ENCODE measurements at regions not wholly inside any gene's neighbourhood (a gene's known extent, or its start where the extent isn't known, plus 50 kb on each side); places are given as distances from the start of the nearest gene placed in this dataset.

DNA sequence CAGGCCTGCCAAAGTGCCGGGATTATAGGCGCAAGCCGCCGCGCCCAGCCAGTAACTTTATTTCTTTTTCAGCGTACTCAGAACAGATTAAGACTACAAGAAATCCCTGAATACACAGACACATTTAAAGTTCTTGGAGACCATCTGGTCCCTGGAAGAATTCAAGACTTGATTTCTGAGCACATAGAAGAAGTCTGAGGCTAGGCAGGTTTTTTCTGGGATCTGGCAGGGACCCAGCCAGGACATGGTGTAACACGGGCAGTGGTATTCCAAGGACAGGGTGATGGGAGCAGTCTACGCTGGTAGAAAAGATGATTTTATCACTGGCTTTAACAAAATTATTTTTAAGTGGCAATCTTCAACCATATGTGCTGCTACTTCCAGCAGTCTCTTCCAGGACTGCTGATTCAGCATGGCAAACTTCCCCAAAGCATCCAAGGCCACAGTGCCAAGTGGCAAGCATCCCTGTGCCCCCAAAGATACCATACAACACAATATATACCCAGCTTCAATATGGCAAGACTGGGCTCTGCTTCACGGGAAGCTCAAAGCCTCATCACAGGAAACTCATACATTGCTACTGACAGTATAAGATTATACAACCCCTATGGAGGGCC, 105.2 kb upstream of the OR5AK2 start:
- no peaks in the 10 kb centered on the region for H3K9me2 ChIP-seq
- ChIA-PET POLR2A (no interaction called here), CTCF (interaction anchor here (1.1 to 2.5 kb wide), 2 partner anchors 16 to 366 kb away, joined by 3 to 10 read pairs; no protein-coding TSS in a partner anchor)
- WGBS (ENCODE audit: low lambda C conversion rate): 85% methylated on average over 9 of the region's 9 CpGs
- H3K9me3 ChIP-seq: no peaks in the 10 kb centered on the region
- no peak overlapping the region; a peak in 1 of 4 replicates for H3K27ac ChIP-seq (ENCODE audit: low read depth in 2 of 2, low read length in 1 of 2)
- no peaks in the 10 kb centered on the region for H3F3A ChIP-seq (replicated peaks; ENCODE audit: insufficient read depth)
- no peak overlapping the region for H2AFZ ChIP-seq (ENCODE audit: low read depth)
- H4K20me1 ChIP-seq (ENCODE audit: insufficient read depth): no peaks in the 10 kb centered on the region
- no peak overlapping the region for H3K4me3 ChIP-seq (ENCODE audit: low read depth in 2 of 2, low read length in 1 of 2)
- no peaks in the 10 kb centered on the region for H3K79me2 ChIP-seq (ENCODE audit: insufficient read depth)
- H3K4me1 ChIP-seq (ENCODE audit: control insufficient read depth in 1 of 2, insufficient read depth in 2 of 2, low read depth in 1 of 2, low read length in 1 of 2): peaks cover 0 to 10% of the 10 kb centered on the region in 2 experiments; a peak in 2 of 4 replicates
- TF ChIP-seq EP300 (IDR thresholded peaks at IDR 0.05; ENCODE audit: borderline replicate concordance in 1 of 2, low read depth in 1 of 2, low read length in 1 of 2) (no peak), RAD21 (IDR thresholded peaks at IDR 0.05; ENCODE audit: low read length) (no peak), FOXM1 (IDR thresholded peaks at IDR 0.05; ENCODE audit: low read depth) (no peak), SIN3A (IDR thresholded peaks at IDR 0.05; ENCODE audit: borderline replicate concordance, low read depth, low read length) (no peak), YY1 (IDR thresholded peaks at IDR 0.05; ENCODE audit: low read depth) (no peak), NFIC (IDR thresholded peaks at IDR 0.05; ENCODE audit: borderline replicate concordance) (no peak), SMC3 (IDR thresholded peaks at IDR 0.05; ENCODE audit: low read depth, low read length) (no peak), JUND (IDR thresholded peaks at IDR 0.05) (no peak), FOXJ3 (CRISPR knock-in tag; IDR thresholded peaks at IDR 0.05) (no peak), FOSL2 (IDR thresholded peaks at IDR 0.05; ENCODE audit: borderline replicate concordance, low read depth) (no peak), ELF1 (IDR thresholded peaks at IDR 0.05) (no peak), RCOR1 (IDR thresholded peaks at IDR 0.05; ENCODE audit: low read length) (no peak), TAF1 (IDR thresholded peaks at IDR 0.05; ENCODE audit: borderline replicate concordance, low read depth, low read length) (no peak), GABPA (IDR thresholded peaks at IDR 0.05; ENCODE audit: low read depth) (no peak)
- TF ChIP-seq, protein P1, sequence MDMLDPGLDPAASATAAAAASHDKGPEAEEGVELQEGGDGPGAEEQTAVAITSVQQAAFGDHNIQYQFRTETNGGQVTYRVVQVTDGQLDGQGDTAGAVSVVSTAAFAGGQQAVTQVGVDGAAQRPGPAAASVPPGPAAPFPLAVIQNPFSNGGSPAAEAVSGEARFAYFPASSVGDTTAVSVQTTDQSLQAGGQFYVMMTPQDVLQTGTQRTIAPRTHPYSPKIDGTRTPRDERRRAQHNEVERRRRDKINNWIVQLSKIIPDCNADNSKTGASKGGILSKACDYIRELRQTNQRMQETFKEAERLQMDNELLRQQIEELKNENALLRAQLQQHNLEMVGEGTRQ (IDR thresholded peaks at IDR 0.05; ENCODE audit: borderline replicate concordance, low read depth, low read length): no peak
- TF ChIP-seq, protein P2, sequence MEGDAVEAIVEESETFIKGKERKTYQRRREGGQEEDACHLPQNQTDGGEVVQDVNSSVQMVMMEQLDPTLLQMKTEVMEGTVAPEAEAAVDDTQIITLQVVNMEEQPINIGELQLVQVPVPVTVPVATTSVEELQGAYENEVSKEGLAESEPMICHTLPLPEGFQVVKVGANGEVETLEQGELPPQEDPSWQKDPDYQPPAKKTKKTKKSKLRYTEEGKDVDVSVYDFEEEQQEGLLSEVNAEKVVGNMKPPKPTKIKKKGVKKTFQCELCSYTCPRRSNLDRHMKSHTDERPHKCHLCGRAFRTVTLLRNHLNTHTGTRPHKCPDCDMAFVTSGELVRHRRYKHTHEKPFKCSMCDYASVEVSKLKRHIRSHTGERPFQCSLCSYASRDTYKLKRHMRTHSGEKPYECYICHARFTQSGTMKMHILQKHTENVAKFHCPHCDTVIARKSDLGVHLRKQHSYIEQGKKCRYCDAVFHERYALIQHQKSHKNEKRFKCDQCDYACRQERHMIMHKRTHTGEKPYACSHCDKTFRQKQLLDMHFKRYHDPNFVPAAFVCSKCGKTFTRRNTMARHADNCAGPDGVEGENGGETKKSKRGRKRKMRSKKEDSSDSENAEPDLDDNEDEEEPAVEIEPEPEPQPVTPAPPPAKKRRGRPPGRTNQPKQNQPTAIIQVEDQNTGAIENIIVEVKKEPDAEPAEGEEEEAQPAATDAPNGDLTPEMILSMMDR (IDR thresholded peaks at IDR 0.05): no peak
- TF ChIP-seq, protein P3, sequence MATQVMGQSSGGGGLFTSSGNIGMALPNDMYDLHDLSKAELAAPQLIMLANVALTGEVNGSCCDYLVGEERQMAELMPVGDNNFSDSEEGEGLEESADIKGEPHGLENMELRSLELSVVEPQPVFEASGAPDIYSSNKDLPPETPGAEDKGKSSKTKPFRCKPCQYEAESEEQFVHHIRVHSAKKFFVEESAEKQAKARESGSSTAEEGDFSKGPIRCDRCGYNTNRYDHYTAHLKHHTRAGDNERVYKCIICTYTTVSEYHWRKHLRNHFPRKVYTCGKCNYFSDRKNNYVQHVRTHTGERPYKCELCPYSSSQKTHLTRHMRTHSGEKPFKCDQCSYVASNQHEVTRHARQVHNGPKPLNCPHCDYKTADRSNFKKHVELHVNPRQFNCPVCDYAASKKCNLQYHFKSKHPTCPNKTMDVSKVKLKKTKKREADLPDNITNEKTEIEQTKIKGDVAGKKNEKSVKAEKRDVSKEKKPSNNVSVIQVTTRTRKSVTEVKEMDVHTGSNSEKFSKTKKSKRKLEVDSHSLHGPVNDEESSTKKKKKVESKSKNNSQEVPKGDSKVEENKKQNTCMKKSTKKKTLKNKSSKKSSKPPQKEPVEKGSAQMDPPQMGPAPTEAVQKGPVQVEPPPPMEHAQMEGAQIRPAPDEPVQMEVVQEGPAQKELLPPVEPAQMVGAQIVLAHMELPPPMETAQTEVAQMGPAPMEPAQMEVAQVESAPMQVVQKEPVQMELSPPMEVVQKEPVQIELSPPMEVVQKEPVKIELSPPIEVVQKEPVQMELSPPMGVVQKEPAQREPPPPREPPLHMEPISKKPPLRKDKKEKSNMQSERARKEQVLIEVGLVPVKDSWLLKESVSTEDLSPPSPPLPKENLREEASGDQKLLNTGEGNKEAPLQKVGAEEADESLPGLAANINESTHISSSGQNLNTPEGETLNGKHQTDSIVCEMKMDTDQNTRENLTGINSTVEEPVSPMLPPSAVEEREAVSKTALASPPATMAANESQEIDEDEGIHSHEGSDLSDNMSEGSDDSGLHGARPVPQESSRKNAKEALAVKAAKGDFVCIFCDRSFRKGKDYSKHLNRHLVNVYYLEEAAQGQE (IDR thresholded peaks at IDR 0.05; ENCODE audit: low read depth, low read length): no peak
- no peak overlapping the region for H3K4me2 ChIP-seq
- H3K36me3 ChIP-seq (replicated peaks in 1 of 2; ENCODE audit: control insufficient read depth in 1 of 2, insufficient read depth in 2 of 2, low read length in 1 of 2): no peaks in the 10 kb centered on the region
- no peak for DNase-seq
- H3K27me3 ChIP-seq (ENCODE audit: insufficient read depth): no peaks in the 10 kb centered on the region
- no peak overlapping the region for H3K9ac ChIP-seq
